Stimulated activated naive CD8-positive, alpha-beta T cell treated with anti-CD3 and anti-CD28 coated beads, Interleukin-15, Interleukin-2, amounts not matched to agents 100 ng/mL and 50 ng/mL, for 24 hours (primary cell): ENCODE measurements at regions not wholly inside any gene's neighbourhood (a gene's known extent, or its start where the extent isn't known, plus 50 kb on each side); places are given as distances from the start of the nearest gene placed in this dataset.
"Not testable (repeated sequence)": the region's sequence is repeated elsewhere in the genome, so short reads cannot be mapped to it uniquely, and the experiment has no call there.

Source experiments
- H3K27ac Mint-ChIP-seq: one replicate; pipeline ENCODE4 v1.8.0; 2021; ENCODE audit warnings: mild to moderate bottlenecking, mixed read lengths
- H3K27me3 Mint-ChIP-seq: one replicate; pipeline ENCODE4 v1.8.0; 2021; ENCODE audit warnings: mixed read lengths
- H3K36me3 Mint-ChIP-seq: one replicate; pipeline ENCODE4 v1.8.0; 2021; ENCODE audit warnings: low read depth, mixed read lengths
- H3K4me1 Mint-ChIP-seq: one replicate; pipeline ENCODE4 v1.8.0; 2021; ENCODE audit warnings: low read depth, mixed read lengths
- H3K4me3 Mint-ChIP-seq: one replicate; pipeline ENCODE4 v1.8.0; 2021; ENCODE audit warnings: mild to moderate bottlenecking, mixed read lengths
- H3K9me3 Mint-ChIP-seq: one replicate; pipeline ENCODE4 v1.8.0; 2021; ENCODE audit warnings: mixed read lengths

DNA sequence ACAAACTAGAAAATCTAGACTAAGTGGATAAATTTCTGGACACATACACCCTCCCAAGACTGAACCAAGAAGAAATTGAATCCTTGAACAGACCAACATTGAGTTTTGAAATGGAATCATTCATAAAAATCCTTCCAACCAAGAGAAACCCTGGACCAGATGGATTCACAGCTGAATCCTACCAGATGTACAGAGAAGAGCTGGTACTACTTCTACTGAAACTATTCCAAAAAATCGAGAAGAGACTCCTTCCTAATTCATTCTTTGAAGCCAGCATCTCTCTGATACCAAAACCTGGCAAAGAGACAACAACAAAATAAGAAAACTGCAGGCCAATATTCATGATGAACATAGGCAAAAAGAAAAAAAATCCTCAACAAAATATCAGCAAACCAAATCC, 227.4 kb downstream of the RPAP3 start:
- H3K4me1 Mint-ChIP-seq = peaks cover 2% of the 10 kb centered on the region
- no peaks in the 10 kb centered on the region for H3K36me3 Mint-ChIP-seq
- peaks cover 3% of the 10 kb centered on the region for H3K27me3 Mint-ChIP-seq
- H3K27ac Mint-ChIP-seq = no peak overlapping the region
- no peak overlapping the region for H3K4me3 Mint-ChIP-seq
- H3K9me3 Mint-ChIP-seq = peaks cover 27% of the 10 kb centered on the region

DNA sequence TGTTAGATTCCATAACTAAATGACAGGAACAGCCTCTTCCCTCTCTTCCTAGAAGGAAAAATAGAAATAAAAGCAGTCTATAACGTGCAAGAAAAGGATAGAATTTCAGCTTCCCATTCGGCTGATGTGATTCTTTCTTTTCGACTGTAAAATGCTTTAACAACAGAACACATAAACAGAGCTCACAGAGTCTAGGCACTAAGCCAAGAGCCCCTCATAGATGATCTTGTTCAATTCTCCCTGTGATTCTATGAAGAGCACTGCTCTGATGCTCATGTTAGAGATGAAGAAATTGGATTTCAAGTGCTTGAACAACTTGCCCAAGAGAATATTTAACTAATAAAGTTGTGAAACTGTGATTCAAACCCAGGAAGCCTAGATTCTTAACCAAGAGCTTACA, 232.7 kb downstream of the RPAP3 start:
- Mint-ChIP-seq H3K27me3 (no peaks in the 10 kb centered on the region), H3K27ac (no peak overlapping the region), H3K36me3 (peaks cover 5% of the 10 kb centered on the region), H3K4me1 (peaks cover 11% of the 10 kb centered on the region), H3K9me3 (peaks cover 40% of the 10 kb centered on the region), H3K4me3 (no peak overlapping the region)

- H3K4me1 Mint-ChIP-seq = peaks cover 18% of the 10 kb centered on the region
- peaks cover 23% of the 10 kb centered on the region for H3K9me3 Mint-ChIP-seq
- not testable (repeated sequence) for H3K27ac Mint-ChIP-seq, H3K36me3 Mint-ChIP-seq, H3K27me3 Mint-ChIP-seq, H3K4me3 Mint-ChIP-seq
Observed at GRCh38 chr12:47470349-47470748, 235.5 kb downstream of the RPAP3 start.

GRCh38 chr12:47463918-47464317, 241.9 kb downstream of the RPAP3 start:
- H3K27me3 Mint-ChIP-seq, H3K27ac Mint-ChIP-seq, H3K4me3 Mint-ChIP-seq, H3K36me3 Mint-ChIP-seq, H3K4me1 Mint-ChIP-seq: not testable (repeated sequence)
- H3K9me3 Mint-ChIP-seq = peaks cover 16% of the 10 kb centered on the region

- H3K27me3 Mint-ChIP-seq = peaks cover 10% of the 10 kb centered on the region
- H3K9me3 Mint-ChIP-seq = peaks cover 13% of the 10 kb centered on the region
- H3K36me3 Mint-ChIP-seq = peaks cover 3% of the 10 kb centered on the region
- H3K4me3 Mint-ChIP-seq = no peak overlapping the region
- no peaks in the 10 kb centered on the region for H3K4me1 Mint-ChIP-seq
- no peak overlapping the region for H3K27ac Mint-ChIP-seq
Observed at GRCh38 chr12:47458279-47458678, 247.6 kb downstream of the RPAP3 start.

GRCh38 chr12:47449797-47450196, 256.0 kb downstream of the RPAP3 start:
- H3K4me3 Mint-ChIP-seq = no peak overlapping the region

DNA sequence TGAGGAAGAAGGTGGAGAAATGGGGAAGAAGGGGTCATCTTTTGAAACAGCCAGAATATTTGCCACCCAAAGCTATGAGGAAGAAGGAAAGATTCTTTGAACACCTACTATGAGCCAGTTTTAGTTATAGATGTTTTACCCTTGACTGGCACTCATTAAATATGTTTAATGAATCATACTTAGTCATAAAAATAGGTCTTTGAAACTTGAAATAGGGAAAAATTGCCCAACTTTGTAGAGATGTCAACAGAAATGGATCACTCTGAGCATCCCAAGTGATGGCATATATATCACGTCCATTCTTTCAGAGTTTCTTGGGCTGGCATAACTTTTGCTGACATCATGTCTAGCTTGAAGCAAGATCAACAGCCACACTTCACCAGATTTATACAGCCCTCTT, 263.5 kb downstream of the RPAP3 start:
- H3K9me3 Mint-ChIP-seq = peaks cover 45% of the 10 kb centered on the region

More at GRCh38 chr12:47449797-47450196, 256.0 kb downstream of the RPAP3 start:
- Mint-ChIP-seq H3K9me3 (peaks cover 13% of the 10 kb centered on the region), H3K36me3 (no peaks in the 10 kb centered on the region), H3K27me3 (peaks cover 8% of the 10 kb centered on the region), H3K4me1 (no peaks in the 10 kb centered on the region), H3K27ac (no peak overlapping the region)

GRCh38 chr12:47441490-47441889, 264.3 kb downstream of the RPAP3 start:
- Mint-ChIP-seq H3K4me3 (no peak overlapping the region), H3K4me1 (no peaks in the 10 kb centered on the region), H3K9me3 (peaks cover 43% of the 10 kb centered on the region), H3K27me3 (no peaks in the 10 kb centered on the region), H3K36me3 (peaks cover 16% of the 10 kb centered on the region), H3K27ac (no peak overlapping the region)

More for the DNA sequence above, 263.5 kb downstream of the RPAP3 start:
- no peaks in the 10 kb centered on the region for H3K4me1 Mint-ChIP-seq
- H3K27me3 Mint-ChIP-seq = no peaks in the 10 kb centered on the region
- no peak overlapping the region for H3K4me3 Mint-ChIP-seq
- peaks cover 16% of the 10 kb centered on the region for H3K36me3 Mint-ChIP-seq
- no peak overlapping the region for H3K27ac Mint-ChIP-seq

GRCh38 chr12:47438175-47438574, 267.7 kb downstream of the RPAP3 start:
- no peak overlapping the region for H3K27ac Mint-ChIP-seq
- H3K9me3 Mint-ChIP-seq = peaks cover 32% of the 10 kb centered on the region
- H3K36me3 Mint-ChIP-seq = peaks cover 15% of the 10 kb centered on the region
- no peaks in the 10 kb centered on the region for H3K4me1 Mint-ChIP-seq
- H3K4me3 Mint-ChIP-seq = no peak overlapping the region
- H3K27me3 Mint-ChIP-seq = no peaks in the 10 kb centered on the region

GRCh38 chr12:47437570-47437969, 268.3 kb downstream of the RPAP3 start:
- no peak overlapping the region for H3K27ac Mint-ChIP-seq
- H3K27me3 Mint-ChIP-seq = no peaks in the 10 kb centered on the region
- H3K36me3 Mint-ChIP-seq = peaks cover 10% of the 10 kb centered on the region
- H3K4me3 Mint-ChIP-seq = no peak overlapping the region
- H3K4me1 Mint-ChIP-seq = no peaks in the 10 kb centered on the region
- peaks cover 26% of the 10 kb centered on the region for H3K9me3 Mint-ChIP-seq

DNA sequence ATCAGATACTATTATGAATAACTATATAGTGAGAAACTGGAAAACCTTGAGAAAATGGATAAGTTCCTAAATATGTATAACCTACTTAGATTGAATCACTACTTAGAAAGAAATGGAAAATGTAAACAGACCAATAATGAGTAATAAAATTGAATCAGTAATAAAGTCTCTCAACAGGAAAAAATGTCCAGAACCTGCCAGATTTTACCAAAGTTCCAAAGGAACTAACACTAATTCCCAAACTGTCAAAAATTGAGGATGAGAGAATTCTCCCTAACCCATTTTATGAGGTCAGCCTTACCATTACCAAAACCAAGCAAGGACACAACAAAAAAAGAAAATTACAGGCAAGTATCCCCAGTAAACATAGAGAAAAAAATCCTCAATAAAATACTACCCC, 272.0 kb downstream of the RPAP3 start:
- no peaks in the 10 kb centered on the region for H3K4me1 Mint-ChIP-seq
- peaks cover 14% of the 10 kb centered on the region for H3K9me3 Mint-ChIP-seq
- no peaks in the 10 kb centered on the region for H3K27me3 Mint-ChIP-seq
- no peak overlapping the region for H3K27ac Mint-ChIP-seq
- H3K4me3 Mint-ChIP-seq = no peak overlapping the region
- peaks cover 3% of the 10 kb centered on the region for H3K36me3 Mint-ChIP-seq

GRCh38 chr12:47426678-47427309, 279.0 kb downstream of the RPAP3 start:
- not testable (repeated sequence) for H3K36me3 Mint-ChIP-seq

DNA sequence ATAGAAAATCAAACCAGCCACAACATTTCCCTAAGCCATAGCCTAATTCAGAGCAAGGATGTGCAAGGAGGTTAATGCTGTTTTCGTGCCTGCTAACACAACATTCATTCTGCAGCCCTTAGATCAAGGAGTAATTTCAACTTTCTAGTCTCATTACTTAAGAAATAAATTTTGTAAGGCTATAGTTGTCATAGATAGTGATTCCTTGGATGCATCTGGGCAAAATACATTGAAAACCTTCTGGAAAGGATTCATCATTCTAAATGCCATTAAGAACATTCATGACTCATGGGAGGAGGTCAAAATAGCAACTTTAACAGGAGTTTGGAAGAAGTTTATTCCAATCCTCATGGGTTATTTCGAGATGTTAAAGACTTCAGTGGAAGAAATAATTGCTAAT, 283.2 kb downstream of the RPAP3 start:
- H3K9me3 Mint-ChIP-seq = peaks cover 7% of the 10 kb centered on the region
- H3K36me3 Mint-ChIP-seq = peaks cover 11% of the 10 kb centered on the region

More at GRCh38 chr12:47426678-47427309, 279.0 kb downstream of the RPAP3 start:
- not testable (repeated sequence) for H3K9me3 Mint-ChIP-seq, H3K27me3 Mint-ChIP-seq
- H3K4me1 Mint-ChIP-seq = peaks cover 24% of the 10 kb centered on the region
- H3K27ac Mint-ChIP-seq = peak overlapping the region; percentile 70
- peak overlapping the region; percentile 70 for H3K4me3 Mint-ChIP-seq

DNA sequence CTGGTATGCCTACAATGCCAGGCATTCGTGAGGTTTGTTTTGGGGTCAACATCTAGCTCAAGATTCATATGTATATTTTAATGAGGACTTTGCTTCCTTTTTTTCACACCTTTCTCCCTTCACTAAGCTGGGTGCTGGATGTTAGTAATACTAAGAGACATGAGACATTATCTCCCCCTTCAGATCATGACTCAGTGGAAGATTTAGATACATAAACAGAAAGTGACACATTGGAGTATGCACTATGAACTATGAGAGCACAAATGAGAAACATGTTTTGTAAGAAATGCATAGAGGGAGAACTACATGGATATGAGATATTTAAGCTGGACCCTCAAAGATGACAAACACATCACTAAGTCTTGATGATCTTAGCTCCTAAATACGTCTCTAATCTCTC, 286.3 kb downstream of the RPAP3 start:
- Mint-ChIP-seq H3K9me3 (peaks cover 3% of the 10 kb centered on the region), H3K27ac (peak overlapping the region; percentile 92), H3K4me3 (peak overlapping the region; percentile 14), H3K4me1 (peaks cover 59% of the 10 kb centered on the region), H3K27me3 (no peaks in the 10 kb centered on the region), H3K36me3 (peaks cover 13% of the 10 kb centered on the region)

More for the DNA sequence above, 283.2 kb downstream of the RPAP3 start:
- H3K4me3 Mint-ChIP-seq = no peak overlapping the region
- H3K27me3 Mint-ChIP-seq = no peaks in the 10 kb centered on the region
- H3K4me1 Mint-ChIP-seq = peaks cover 49% of the 10 kb centered on the region
- H3K27ac Mint-ChIP-seq = no peak overlapping the region

- H3K4me1 Mint-ChIP-seq = peaks cover 69% of the 10 kb centered on the region
- peaks cover 13% of the 10 kb centered on the region for H3K36me3 Mint-ChIP-seq
- H3K9me3 Mint-ChIP-seq = peaks cover 3% of the 10 kb centered on the region
- H3K4me3 Mint-ChIP-seq = no peak overlapping the region
- H3K27ac Mint-ChIP-seq = no peak overlapping the region
- no peaks in the 10 kb centered on the region for H3K27me3 Mint-ChIP-seq
Observed at GRCh38 chr12:47417955-47418354, 287.9 kb downstream of the RPAP3 start.

GRCh38 chr12:47417121-47417520, 288.7 kb downstream of the RPAP3 start:
- H3K27ac Mint-ChIP-seq = no peak overlapping the region
- H3K36me3 Mint-ChIP-seq = peaks cover 13% of the 10 kb centered on the region
- no peak overlapping the region for H3K4me3 Mint-ChIP-seq
- H3K9me3 Mint-ChIP-seq = peaks cover 3% of the 10 kb centered on the region
- H3K4me1 Mint-ChIP-seq = peaks cover 69% of the 10 kb centered on the region
- H3K27me3 Mint-ChIP-seq = no peaks in the 10 kb centered on the region
